HL-60/S4 (cell line): ENCODE measurements at regions not wholly inside any gene's neighbourhood (a gene's known extent, or its start where the extent isn't known, plus 50 kb on each side); places are given as distances from the start of the nearest gene placed in this dataset.
"Not testable (repeated sequence)": the region's sequence is repeated elsewhere in the genome, so short reads cannot be mapped to it uniquely, and the experiment has no call there.

ENCODE experiments used
- in situ Hi-C: fragments of 300-500 bp; cut with MboI; formaldehyde crosslinking; loops from 2 replicates; pipeline ENCODE4 v1.14.3; 2022; ENCODE audit warnings: low sequenced_read_pairs

DNA sequence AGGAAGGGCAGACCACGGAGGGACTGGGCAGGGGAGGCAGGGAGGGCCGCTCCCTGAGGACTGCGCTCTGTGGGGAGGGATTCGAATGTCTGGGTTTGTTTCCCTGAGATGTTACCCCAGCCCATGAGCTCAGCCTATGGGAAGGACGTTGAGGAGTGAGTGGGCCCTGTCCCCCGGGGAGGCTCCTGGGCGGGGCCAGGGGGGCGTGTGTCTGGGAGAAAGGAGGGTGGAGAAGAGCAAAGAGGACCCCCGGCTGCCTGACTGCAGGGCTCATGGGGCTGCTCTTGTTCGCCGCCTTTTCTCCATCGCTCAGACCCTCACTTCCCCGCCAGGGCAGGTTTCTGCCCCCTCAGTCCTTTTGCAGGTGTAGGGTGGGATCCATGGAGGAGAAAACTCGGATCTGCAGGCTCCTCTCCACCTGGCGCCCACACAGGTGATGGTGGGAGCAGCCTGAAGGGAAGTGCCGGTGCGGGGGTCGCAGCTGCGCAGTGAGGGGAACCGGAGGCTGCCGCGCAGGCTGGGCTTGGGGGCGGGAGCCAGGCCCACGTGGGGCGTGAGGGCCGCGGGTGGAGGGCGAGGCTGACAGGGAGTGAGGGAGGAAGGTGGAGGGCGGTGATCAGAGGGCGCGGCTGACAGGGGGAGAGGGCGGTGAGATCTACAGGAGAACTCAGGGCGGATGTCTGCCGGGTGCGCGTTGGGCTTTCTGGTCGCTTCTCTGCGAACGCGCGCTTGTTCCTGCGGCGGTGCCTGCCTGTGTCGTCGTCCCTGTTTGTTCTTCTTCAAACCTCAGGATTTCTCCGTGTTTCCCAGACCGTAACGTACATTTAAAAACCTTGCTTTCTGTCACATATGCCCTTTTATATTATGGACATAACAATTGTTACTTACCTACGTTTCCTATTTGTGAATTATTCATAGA, 198.2 kb upstream of the NPAP1 start:
- in situ Hi-C loops = not testable (repeated sequence)

- in situ Hi-C loops = not testable (repeated sequence)
Measured at GRCh38 chr15:24485885-24486567, 189.5 kb upstream of the NPAP1 start.

GRCh38 chr15:24488164-24488907, 187.2 kb upstream of the NPAP1 start:
- in situ Hi-C loops = not testable (repeated sequence)

DNA sequence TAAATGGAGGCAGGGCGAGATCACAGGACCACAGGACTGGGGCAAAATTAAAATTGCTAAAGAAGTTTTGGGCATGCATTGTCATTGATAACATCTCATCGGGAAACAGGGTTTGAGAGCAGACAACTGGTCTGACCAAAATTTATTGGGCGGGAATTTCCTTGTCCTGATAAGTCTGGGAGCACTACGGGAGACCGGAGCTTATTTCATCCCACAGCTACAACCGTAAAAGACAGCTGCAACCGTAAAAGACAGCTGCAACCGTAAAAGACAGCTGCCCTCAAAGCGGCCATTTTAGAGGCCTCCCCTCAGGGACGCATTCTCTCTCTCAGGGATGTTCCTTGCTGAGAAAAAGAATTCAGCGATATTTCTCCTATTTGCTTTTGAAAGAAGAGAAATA, 170.4 kb upstream of the NPAP1 start:
- in situ Hi-C loops = not testable (repeated sequence)

- in situ Hi-C loops = not testable (repeated sequence)
Measured at GRCh38 chr15:24509714-24510113, 165.9 kb upstream of the NPAP1 start.

- in situ Hi-C loops = not testable (repeated sequence)
Measured at GRCh38 chr15:24511598-24511997, 164.0 kb upstream of the NPAP1 start.

DNA sequence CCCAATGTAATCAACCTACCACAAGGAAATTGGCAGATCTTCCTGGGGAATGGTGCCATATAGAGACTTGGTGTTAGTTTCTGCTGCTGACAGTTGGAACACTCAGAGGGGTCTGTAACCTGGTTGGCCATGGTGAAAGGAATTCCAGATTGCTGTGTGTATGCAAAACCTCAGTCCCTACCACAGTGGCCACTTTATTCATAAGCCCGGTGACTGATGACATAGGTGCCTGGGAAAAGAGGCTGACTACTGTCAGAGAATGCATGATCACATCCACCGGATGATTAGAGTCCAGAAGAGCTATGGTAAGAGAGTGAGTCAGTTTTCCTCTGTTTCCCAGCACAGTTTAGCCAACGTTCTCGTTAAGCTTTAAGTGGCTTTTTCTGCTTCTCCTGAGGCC, 156.8 kb upstream of the NPAP1 start:
- in situ Hi-C loops = not testable (repeated sequence)

DNA sequence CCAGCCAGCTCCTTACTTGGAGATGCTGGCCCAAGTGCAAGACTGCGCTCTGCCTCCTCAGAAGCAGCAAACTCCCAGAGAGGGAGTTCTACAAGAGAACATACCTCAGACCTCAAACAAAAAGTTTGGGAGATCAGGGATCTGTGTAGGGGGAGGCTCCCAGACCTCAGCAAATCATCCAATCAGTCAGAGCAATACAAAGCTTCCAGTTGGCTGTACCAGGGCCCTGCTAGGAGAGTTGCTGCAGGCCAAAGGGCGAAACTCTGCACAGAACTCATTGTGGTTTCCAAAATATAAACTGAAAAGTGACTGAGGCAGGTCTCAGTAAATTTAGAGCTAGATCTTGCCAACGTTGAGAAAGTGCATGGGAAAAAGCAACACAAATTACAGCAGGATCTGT, 144.3 kb upstream of the NPAP1 start:
- in situ Hi-C loops = not testable (repeated sequence)

DNA sequence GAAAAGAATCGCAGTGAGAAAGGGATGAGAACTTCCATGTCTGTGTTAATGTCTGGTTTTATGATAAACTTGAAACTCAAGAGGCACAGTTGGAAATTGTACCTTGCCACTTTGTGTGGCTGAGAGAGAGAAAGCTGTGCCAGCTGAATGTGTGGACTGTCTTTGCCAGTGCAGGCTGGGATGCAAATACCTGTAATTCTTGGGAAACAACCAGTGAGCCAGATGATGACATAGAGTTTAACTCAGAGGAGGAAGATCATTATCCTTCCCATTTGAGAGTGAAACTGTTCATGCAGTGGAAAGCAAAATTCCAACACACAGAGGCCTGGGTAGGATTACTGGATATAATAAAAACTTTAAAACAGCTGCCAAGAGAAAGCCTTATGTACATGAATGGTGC, 141.5 kb upstream of the NPAP1 start:
- in situ Hi-C loops = not testable (repeated sequence)

- in situ Hi-C loops = not testable (repeated sequence)
Measured at GRCh38 chr15:24557281-24557680, 118.3 kb upstream of the NPAP1 start.

DNA sequence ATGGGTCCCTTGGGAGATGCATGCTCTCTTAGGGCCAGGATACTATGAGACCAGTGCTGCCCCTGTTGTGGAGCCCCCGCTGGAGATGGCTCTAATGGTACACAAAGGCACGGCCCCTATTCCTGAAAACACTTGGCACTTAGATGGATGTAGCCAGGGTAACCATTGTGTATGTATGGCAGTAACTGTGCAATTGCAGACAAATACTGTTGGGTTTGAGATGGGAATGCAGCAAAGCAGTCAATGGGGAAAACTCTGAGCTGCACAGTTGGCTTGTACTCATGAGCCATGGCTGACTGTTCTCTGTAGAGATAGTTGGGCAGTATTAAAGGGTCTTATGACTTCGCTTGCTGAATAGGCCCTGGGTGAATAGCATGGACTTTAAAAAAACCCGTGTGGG, 67.9 kb upstream of the NPAP1 start:
- in situ Hi-C loops = no loop called here

- in situ Hi-C loops = no loop called here
Measured at GRCh38 chr15:24617646-24618045, 57.9 kb upstream of the NPAP1 start.

- in situ Hi-C loops = no loop called here
Measured at GRCh38 chr15:24621630-24622215, 53.9 kb upstream of the NPAP1 start.
